Ovary (tissue), 7 donors: ENCODE measurements at regions not wholly inside any gene's neighbourhood (a gene's known extent, or its start where the extent isn't known, plus 50 kb on each side); places are given as distances from the start of the nearest gene placed in this dataset.

Experiments used
- DNase-seq, 5 donors: peaks; one replicate each; pipeline ENCODE4 v3.0.0-alpha.2; 2019 to 2020
- H3K27ac ChIP-seq, 2 donors: fragments of 200-600 bp; one replicate each; pipeline versions ENCODE4 v1.5.1 to v1.8.0; 2019 to 2022
- H3K27me3 ChIP-seq: fragments of 200-600 bp; one replicate; pipeline ENCODE4 v1.8.0; 2022
- H3K36me3 ChIP-seq: fragments of 200-600 bp; sonication (generic); one replicate; pipeline ENCODE4 v1.5.1; 2019
- H3K4me1 ChIP-seq: one replicate; pipeline ENCODE4 v1.8.1; 2013; ENCODE audit warnings: mild to moderate bottlenecking, moderate library complexity; ENCODE audit not compliant: insufficient read depth
- H3K4me3 ChIP-seq: fragments of 200-600 bp; sonication (generic); one replicate; pipeline ENCODE4 v1.5.1; 2017
- H3K9me3 ChIP-seq, 2 donors: fragments of 200-600 bp in 1 of 2; sonication (generic) in 1 of 2; one replicate each; pipeline versions ENCODE4 v1.5.1 to v1.8.1; 2013 to 2019; ENCODE audit warnings: mild to moderate bottlenecking in 1 of 2, moderate library complexity in 1 of 2
- EP300 ChIP-seq: sonication (generic); formaldehyde crosslinking; IDR thresholded peaks from one replicate; pipeline ENCODE4 v1.6.1; 2017; ENCODE audit warnings: antibody characterized with exemption
- POLR2A ChIP-seq: fragments of 450-650 bp; IDR thresholded peaks from one replicate; pipeline ENCODE4 v1.6.1; 2017; ENCODE audit warnings: antibody characterized with exemption, mild to moderate bottlenecking, moderate library complexity
- WGBS, 3 donors: extraction: QIAGEN DNeasy Blood & Tissue Kit in 1 of 3; methylation state at CpG; one replicate each; pipeline versions ENCODE4 v1.1.5 to v1.1.7; 2013 to 2017; 5-methylcytosine and 5-hydroxymethylcytosine counted together
- intact Hi-C, 4 donors: fragments of 100-400 bp; cut with DNase I; formaldehyde crosslinking; loops; one replicate each; pipeline versions ENCODE4 v1.11.0 to v1.15.1; 2022 to 2023
- TF ChIP-seq, protein P1 (sequence below), 3 donors: fragments of 450-650 bp in 2 of 3; fragments of 200-600 bp in 1 of 3; IDR thresholded peaks; one replicate each; pipeline versions ENCODE4 v1.5.1 to v1.8.0; 2016 to 2022; ENCODE audit warnings: antibody characterized with exemption in 3 of 3, mild to moderate bottlenecking in 1 of 3
- donor health status: DM: no; HTN: no; CAD: no; lungs with moderate emphysema.
- donor health status: DM: no; HTN: no; CAD: no.
- donor health status: Bipolar disorder and iron deficiency.
- donor health status: DM: no; HTN: no; CAD: no.
- donor health status: DM: yes; HTN: yes; CAD: no.

DNA sequence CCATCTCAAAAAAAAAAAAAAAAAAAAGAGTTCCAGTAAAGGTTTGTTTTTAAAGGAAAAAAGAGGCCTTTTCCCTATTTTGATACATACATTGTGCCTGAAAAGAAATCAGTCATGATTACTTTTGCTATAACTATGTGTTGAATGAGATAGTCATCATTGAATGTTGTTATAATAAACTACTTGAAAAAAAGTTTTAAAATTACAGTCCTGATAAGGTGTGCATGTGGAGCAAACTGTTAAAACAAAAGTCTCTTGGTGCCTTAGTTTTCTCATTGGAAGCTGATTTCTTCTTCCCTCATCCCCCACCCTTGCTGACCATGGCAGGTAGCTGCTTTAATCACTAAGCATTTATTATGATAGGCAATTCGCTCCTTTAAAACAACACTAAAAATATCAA is 172.3 kb upstream of the TBCA start:
- Histone ChIP-seq H3K9me3 (no peaks in the 10 kb centered on the region), H3K36me3 (no peaks in the 10 kb centered on the region), H3K4me1 (no peaks in the 10 kb centered on the region), H3K27me3 (no peaks in the 10 kb centered on the region), H3K27ac (no peak overlapping the region), H3K4me3 (no peak overlapping the region)
- DNase-seq, result no peak
- TF ChIP-seq, protein P1, sequence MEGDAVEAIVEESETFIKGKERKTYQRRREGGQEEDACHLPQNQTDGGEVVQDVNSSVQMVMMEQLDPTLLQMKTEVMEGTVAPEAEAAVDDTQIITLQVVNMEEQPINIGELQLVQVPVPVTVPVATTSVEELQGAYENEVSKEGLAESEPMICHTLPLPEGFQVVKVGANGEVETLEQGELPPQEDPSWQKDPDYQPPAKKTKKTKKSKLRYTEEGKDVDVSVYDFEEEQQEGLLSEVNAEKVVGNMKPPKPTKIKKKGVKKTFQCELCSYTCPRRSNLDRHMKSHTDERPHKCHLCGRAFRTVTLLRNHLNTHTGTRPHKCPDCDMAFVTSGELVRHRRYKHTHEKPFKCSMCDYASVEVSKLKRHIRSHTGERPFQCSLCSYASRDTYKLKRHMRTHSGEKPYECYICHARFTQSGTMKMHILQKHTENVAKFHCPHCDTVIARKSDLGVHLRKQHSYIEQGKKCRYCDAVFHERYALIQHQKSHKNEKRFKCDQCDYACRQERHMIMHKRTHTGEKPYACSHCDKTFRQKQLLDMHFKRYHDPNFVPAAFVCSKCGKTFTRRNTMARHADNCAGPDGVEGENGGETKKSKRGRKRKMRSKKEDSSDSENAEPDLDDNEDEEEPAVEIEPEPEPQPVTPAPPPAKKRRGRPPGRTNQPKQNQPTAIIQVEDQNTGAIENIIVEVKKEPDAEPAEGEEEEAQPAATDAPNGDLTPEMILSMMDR (IDR thresholded peaks at IDR 0.05), result no peak
- TF ChIP-seq POLR2A (no peak), EP300 (no peak)
- WGBS, 3 donors, result 89 to 92% (median 89%) methylated on average over 1 of the region's 1 CpG
- intact Hi-C loops, result no loop called here

DNA sequence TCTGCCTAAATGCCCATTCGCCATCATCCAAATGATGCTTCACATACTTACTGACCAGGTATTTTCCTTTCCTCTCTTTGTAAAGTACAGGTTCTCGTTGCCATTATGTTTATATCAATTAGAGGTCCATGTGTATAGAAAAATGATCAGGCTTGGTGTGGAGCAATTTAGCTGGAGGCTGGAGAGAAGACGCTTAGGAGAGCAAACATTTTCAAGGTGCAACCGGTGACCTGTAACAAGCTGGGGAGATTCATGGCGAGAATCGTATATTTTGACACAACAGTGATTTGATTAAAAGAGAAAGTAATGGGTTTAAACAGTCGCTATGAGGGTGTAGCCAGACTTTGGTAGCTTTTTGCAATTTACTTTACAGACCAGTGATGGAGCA is 170.9 kb upstream of the TBCA start:
- no peak overlapping the region for H3K27ac ChIP-seq
- intact Hi-C loops, result no loop called here
- no peaks in the 10 kb centered on the region for H3K36me3 ChIP-seq
- no peak for DNase-seq
- H3K27me3 ChIP-seq, result no peaks in the 10 kb centered on the region
- WGBS, 3 donors, result 75 to 81% (median 78%) methylated on average over 7 of the region's 7 CpGs
- H3K4me3 ChIP-seq, result no peak overlapping the region
- no peaks in the 10 kb centered on the region for H3K4me1 ChIP-seq
- no peaks in the 10 kb centered on the region for H3K9me3 ChIP-seq
- TF ChIP-seq POLR2A, result no peak
- no peak for TF ChIP-seq EP300
- TF ChIP-seq, protein P1 (IDR thresholded peaks at IDR 0.05), result no peak

GRCh38 chr5:77946381-77947040 is 170.4 kb upstream of the TBCA start:
- no peaks in the 10 kb centered on the region for H3K27me3 ChIP-seq
- no peak for DNase-seq
- no peaks in the 10 kb centered on the region for H3K36me3 ChIP-seq
- no peak overlapping the region for H3K4me3 ChIP-seq
- H3K9me3 ChIP-seq, result no peaks in the 10 kb centered on the region
- intact Hi-C loops, result no loop called here
- 17 to 24% (median 19%) methylated on average over 4 of the region's 4 CpGs for WGBS, 3 donors
- TF ChIP-seq EP300 (no peak), POLR2A (no peak)
- H3K4me1 ChIP-seq, result no peaks in the 10 kb centered on the region
- H3K27ac ChIP-seq, result no peak overlapping the region

GRCh38 chr5:77945874-77946273 is 169.7 kb upstream of the TBCA start:
- no peak overlapping the region for H3K27ac ChIP-seq
- H3K4me3 ChIP-seq, result no peak overlapping the region
- no peaks in the 10 kb centered on the region for H3K9me3 ChIP-seq
- no peaks in the 10 kb centered on the region for H3K27me3 ChIP-seq
- H3K36me3 ChIP-seq, result no peaks in the 10 kb centered on the region
- no peaks in the 10 kb centered on the region for H3K4me1 ChIP-seq
- TF ChIP-seq EP300 (no peak), POLR2A (no peak)
- TF ChIP-seq, protein P1 (IDR thresholded peaks at IDR 0.05), result no peak
- intact Hi-C loops, result no loop called here
- no peak for DNase-seq
- 20 to 45% (median 29%) methylated on average over 3 of the region's 3 CpGs for WGBS, 3 donors

DNA sequence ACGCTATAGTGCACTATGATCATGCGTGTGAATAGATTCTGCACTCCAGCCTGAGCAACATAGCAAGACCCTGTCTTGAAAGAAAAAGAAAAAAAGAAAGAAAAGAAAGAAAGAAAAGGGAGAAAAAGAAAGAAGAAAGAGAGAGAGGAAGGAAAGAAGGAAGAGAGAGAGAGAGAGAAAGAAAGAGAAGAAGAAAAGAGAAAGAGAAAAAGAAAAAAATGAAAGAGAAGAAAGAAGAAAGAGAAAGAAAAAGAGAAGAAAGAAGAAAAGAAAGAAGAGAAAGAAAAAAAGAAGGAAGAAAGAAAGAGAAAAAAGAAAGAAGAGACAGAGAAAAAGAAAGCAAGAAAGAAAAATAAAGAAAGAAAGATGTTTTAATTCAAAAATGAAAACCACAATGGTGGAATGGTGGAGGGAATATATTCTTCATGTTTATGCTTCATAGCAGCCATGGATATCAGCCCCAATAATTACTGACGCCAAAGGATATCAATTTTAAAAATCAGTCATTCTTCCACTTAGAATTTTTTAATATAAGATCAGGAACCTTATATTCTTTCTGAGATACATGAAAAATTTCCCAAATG is 168.7 kb upstream of the TBCA start:
- Histone ChIP-seq H3K27ac (no peak overlapping the region), H3K9me3 (no peaks in the 10 kb centered on the region), H3K4me3 (no peak overlapping the region), H3K4me1 (no peaks in the 10 kb centered on the region), H3K27me3 (no peaks in the 10 kb centered on the region), H3K36me3 (no peaks in the 10 kb centered on the region)
- TF ChIP-seq, protein P1 (IDR thresholded peaks at IDR 0.05), result no peak
- TF ChIP-seq EP300 (no peak), POLR2A (no peak)
- no peak for DNase-seq
- intact Hi-C loops, result no loop called here
- 93 to 96% (median 93%) methylated on average over 3 of the region's 3 CpGs for WGBS, 3 donors
